ENCODE measurements at regions not wholly inside any gene's neighbourhood (a gene's known extent, or its start where the extent isn't known, plus 50 kb on each side); places are given as distances from the start of the nearest gene placed in this dataset.

DNA sequence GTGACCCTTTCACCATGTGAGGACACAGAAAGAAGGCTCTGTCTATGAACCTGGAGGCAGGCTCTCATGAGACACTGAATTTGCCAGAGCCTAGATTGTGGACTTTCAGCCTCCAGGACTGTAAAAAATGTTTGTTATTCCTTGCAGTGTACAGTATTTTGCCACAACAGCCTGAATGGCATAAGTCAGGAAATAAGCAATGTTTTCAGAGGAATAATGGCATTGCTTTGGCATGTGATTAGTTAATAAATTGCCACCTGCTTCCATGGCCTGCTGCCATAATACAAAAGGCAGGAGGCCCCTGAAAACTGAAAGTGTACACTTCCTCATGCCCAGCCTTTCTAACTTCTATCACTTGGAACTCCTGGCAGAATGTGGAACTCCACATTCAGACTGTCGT, 408.1 kb downstream of the GADD45G start:
- no peak for DNase-seq

DNA sequence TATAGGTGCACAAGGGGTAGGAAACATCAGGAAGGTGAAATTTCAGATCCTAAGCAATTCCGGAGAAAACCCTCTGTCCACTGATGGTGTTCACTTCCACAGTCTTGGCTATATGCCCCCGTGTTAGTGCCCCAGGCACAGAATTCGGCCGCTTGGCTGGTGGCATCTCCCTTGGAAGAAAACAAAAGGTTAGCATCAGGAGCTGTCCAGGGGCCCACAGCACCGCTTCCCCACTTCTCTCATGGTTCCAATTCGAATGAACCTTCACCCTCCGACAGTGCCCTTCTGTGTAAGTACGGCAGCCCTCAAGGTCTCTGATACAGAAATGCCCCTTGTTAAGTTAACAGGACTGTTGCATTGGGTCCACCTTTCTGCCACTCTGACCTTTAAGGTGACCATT, 409.0 kb downstream of the GADD45G start:
- DNase-seq: no peak

DNA sequence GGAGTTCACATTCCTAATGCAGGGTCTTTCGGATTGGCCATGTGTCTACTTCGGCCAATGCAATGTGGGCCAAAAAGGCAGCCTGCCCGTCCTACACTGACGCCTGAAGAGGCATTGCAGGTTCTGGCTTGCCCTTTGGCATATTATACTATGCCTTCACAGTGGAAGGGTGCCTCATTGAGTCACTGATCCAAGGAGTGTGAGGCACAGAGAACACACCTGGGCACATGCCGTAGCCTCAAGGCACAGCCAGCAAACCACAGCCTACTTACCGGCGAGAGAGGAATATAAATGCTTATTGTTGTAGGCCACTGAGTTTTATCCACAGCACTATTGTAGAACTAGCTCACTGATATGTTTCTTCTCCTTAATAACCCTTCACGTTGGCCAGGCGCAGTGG, 409.6 kb downstream of the GADD45G start:
- DNase-seq: no peak

DNA sequence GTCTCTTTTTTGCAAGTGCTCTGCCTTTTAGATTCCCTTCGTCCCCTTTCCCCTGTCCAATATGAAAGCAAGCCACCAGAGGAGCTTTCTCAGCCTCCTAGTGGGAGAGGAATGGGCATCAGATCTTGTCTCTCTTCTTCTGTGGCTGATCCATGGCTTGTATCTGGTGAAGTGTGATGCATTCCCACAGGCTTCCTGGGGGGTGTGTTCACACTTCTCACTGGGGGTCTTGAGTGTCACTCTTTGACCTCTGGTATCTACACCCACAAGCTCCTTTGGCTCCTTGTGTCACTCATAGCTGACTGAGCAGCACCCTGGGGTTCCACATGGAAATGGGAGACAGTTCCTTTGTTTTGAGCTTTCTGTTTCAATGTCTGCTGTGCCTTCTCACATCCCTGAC, 411.5 kb downstream of the GADD45G start:
- DNase-seq: no peak

DNA sequence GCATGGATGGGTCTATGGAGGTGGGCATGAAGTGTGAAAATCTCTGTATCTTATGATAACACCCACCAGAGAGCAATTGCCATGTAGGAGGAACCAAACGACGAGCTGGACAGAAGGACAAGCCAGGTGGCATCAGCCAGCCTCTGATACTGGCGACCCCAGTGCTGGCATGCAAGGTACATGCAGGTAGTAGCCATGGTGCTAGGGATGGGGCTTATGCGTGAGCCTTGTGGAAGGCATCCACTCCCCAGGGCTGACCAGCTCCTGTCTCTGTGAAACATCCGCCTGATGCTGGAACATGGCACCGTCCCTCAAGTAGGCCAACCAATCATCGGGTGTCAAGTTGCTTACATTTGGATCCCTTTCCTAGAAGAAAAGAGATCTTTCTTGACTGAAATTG, 412.9 kb downstream of the GADD45G start:
- DNase-seq: no peak

DNA sequence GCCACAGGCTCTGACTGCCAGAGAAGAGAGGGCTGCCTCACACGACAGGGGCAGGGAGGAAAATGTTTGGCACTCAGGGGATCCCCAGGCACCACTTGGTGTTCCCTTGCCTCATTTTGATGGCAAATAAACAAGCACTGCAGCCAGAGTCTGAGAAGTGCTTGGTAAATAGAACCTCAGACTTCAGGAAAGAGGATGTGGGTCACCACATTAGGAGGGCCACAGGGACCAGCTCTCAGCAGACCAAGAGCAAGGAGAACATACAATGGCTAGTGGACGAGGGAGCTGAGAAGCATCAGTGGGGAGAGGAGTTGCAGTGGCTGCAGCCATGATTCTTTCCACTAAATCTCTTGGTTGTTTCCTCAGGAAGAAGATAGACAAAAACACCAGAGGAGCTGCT, 413.9 kb downstream of the GADD45G start:
- DNase-seq: no peak

DNA sequence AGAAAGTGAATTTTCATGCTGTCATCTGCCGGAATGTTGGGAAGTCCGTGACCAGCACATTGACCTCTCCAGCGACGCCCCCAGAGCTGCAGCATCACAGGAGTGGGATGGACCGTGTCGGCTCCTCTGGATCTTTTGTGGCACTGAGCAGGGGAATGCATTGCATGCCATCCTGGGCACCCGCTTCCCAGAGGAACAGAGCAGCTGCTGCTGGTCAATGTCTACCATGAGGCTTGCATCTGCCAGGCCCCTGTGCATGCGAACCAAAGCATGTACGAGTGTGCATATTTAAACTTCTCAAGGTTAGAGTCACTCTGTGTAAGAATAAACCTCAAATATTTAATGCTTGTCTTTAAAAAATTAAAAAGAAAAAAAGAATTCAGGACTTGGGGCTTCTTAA, 414.8 kb downstream of the GADD45G start:
- no peak for DNase-seq

DNA sequence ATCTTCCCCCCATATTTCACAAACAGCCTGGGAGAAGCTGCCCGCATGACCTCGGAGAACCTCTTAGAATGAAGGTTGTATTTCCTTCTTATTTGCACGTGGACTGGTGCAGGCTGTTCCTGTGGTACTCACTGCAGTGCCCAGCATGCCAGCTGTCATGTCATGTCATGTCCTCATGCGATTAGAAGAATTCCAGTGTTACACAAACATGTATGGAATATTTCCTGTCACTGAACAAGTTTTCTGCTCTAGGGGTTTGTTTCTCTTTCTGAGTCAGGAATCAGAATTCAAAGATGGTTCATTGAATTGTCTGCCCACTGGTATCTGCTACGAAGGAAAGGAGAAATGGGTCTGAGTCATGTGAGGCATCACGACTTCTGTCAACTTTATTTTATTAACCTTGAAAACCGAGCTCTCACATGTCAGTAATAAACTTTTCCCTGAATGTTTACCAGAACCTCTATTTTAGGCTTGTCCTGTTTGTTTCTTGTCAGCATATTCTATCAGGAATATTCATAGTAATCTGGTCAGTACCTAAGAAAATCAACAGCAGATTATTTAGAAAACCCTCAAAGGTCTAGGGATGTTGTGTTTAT, 415.6 kb downstream of the GADD45G start:
- no peak for DNase-seq

DNA sequence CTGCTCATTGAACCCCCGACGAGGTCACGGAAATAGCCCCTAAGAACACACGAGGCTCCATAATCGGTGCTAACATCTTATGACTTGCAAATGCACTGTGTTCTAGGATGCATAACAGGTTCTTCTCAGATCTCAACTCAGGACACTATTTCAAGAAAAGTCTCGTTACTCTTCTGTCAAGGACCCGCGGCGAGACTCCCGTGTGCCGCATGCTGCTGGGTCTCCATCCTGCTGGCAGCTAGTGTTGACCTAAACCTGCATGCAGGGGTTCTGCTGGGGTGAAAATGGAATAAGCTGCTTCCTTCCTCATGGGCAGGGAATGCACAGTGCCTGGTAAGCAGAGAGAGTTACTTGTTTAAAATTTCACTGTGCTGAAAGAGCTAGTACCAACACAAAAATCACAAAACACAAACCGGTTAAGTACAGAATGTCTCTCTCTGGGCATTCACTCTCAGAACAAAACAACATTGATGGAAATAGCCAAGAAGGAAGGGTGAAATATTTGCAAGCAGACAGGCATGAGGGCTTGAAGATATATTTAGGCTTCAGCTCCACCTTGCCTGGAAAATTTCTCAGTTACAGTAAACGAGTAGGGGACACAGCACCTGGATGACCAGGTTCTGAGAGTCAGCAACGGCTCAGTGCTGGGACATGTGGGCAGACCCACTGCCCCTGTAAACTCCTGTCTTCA, 416.5 kb downstream of the GADD45G start:
- DNase-seq: no peak

DNA sequence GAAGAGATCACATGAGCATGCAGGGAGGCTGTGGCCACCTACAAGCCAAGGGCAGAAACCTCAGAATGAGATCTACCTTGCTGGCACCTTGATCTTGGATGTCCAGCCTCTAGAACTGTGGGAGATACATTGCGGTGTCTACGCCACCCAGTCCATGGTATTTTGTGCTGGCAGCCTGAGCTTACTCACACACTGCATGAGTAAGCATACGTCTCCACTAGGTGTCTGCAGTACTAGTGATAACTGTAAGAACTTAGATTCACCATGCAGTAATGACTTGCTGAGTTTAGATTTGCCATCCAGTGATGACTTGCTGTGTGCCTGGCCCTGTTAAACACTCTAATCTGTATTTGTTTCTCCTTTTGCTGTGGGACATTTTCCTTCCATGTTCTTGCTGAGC, 417.7 kb downstream of the GADD45G start:
- DNase-seq: no peak

DNA sequence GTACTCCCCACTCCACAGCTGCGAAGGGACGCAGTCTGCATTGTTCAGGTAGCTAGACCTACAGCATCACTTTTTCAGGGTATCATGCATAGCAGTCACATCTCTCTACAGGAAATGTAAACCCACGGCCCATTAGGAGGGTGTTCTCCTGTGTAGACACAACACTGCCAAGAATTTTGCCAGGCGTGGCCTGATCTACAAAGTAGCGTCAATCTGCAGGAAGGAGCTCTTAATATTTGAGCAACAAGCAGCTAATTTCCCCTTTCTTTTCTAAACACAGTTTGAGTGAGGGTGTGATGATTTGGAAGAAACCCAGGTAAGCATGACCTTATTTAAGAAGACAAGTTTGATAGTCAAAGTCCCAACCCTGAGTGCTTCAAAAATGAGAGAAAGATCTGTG, 419.0 kb downstream of the GADD45G start:
- DNase-seq: no peak

DNA sequence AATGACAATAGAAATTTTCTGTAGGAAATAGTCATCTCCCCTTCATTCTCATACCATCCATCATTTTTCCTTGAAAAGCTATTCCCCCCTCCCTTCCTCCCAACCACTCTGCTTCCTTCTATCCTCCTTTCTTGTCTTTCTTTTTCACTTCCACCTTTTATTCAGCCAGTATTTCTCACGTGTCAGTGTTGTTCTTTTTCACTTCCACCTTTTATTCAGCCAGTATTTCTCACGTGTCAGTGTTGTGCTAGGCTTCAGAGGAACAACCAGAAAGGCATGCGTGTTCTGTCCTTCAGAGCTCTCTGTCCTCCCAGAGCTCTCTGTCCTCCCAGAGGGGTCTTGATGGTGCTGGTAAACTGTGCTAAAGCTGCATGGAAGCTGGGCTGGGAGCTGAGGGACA, 419.6 kb downstream of the GADD45G start:
- no peak for DNase-seq

DNA sequence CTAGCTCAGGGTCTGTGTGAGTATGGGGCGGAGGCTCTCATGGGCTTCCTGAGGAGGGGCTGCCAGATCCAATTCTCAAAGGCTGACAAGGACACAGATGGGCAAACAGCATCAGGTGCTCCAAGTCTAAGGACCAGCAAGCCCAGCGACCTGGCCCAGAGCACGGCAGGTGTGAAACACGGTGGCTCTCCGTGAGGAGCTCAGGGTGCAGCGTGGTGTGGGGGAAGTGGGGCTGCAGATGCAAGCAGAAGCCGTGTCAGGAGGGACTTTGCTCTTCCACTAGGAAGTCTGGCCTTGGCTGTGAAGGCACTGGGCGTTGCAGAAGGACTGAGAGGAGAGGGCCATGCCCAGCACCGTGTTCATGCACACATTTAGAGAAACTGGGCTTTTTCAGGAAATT, 420.0 kb downstream of the GADD45G start:
- DNase-seq: no peak

DNA sequence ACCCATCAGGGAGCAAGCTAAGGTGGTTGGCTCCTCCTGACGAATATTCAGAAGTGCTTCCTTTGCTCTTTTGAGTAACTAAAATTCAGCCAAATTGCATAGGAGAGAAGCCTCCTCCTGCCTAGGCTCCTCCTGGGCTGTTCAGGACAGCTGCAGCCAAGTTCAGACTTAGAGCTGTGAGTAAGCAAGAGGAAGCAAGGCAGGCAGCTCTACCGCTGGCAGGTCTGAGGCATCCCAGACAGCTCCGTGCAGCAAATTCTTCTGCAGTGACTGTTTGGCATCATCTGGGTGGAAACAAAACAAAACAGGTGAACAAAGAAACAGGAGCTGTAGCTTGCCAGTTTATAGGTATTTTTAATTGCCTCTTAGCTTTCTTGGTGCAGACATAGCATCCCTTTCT, 421.0 kb downstream of the GADD45G start:
- DNase-seq: no peak

DNA sequence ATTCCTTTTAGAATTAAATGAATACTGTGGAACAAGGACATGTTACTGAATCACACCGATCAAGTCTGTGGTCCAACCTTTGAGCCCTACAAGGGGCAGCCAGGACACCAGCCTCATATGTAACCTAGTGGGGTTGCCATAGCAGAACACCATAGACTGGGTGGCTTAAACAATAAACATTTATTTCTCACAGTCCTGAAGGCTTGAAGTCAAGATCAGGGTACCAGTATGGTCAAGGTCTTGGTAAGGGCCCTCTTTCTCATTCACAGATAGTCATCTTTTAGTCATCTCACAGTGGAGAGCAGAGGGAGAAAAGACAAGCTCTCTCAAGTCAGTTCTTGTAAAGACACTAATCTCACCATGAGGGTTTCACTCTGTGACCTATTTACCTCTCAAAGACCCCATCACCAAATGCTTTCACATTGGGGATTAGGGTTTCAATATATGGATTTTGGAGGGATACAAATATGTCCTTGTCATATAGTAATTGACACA, 422.5 kb downstream of the GADD45G start:
- DNase-seq: no peak

DNA sequence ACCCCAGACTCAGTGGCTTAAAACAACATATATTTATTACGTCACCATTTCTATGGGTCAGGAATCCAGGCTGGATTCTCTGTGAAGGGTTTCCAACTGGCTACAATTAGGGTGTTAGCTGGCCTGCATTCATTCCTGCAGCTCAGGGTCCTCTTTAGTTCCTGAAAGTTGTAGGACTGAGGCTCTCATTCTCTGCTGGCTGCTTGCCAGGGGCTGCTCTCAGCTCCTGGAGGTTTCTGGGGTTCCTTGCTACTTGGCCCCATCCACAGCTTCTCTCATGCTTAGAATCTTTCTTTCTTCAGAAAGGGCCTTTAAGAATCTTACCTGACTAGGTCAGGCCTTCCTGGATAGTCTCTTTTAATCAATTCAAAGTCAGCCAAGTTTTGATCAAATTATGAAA, 424.6 kb downstream of the GADD45G start:
- no peak for DNase-seq

DNA sequence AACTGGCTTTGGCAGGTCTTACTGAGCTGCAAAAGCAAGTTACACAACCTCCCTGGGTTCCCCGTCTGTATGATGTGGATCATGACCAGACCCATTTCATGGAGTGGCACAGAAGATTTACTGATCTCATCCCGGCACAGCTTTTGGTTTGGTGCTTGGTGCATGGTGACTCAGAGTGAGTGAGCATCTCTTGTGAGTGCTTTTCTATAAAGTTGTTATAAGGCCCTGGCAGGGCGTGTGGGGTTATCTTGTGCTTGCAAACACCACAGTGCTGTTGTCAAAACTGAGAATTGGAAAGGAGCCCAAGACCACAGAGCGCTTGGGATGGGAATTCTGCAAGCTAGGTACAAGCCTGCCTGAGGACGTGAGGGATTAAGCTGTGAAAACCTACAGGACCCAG, 425.2 kb downstream of the GADD45G start:
- DNase-seq: no peak

DNA sequence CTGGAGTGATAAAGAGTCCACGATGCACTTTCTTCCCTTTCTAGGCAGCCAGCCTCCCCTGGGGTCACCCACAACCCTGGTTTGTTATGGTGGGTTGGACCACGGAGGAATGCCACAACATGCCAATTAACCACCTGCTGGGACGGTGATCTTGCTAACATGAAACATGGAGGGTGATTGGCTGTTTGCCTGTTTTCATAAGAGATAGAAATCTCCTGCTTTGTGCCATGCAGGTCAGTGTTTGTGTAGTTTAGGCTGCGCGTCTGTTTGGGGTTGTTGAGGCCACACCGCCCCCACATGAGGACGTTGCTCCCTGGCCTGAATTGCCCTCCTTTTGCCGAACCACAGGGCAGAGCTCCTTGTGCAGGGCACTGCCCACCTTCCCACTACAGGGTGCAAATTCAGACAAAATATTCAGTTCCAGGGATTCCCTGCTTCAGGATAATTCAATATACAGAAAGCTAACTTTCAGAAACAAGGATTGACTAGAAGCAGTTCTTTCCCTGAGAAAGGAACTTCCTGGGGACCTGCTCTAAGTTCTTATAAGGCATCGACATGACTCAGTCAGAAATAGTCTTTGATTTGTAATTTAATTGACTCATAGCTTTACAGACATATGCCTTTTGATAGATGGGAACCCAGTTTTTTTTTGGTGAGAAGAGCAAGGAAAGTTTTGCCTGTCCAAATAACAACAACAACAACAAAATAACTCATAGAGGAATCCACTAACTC, 427.6 kb downstream of the GADD45G start:
- DNase-seq: no peak

DNA sequence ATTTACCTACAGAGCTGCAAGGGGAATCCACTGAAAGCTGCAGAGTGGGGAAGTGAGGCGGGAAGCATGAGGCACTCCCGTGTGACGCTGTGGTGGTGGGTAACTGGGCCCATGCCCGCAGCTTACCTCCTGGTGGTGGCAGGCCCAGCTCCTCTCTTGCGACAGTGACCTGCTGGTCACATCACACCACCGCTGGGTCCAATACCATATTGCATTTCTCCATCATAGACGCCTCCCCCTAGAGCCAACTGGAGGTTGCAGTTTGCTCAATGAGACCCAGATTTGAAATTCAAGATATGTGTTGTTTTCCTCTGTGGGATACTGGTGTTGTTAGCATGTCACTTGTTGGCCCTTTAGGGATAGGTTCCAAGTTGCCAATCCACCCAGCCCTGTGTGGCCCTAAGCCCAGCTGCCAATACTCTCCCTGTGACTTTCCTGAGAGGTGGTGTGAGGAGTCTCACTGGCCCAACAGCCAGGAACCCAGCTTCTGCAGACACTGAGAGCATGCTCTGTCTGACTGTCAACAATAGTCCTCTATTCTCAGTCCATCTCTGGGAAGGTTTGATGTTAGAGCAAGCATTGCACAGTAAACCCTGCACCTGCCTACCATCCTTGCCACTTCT, 428.3 kb downstream of the GADD45G start:
- no peak for DNase-seq

DNA sequence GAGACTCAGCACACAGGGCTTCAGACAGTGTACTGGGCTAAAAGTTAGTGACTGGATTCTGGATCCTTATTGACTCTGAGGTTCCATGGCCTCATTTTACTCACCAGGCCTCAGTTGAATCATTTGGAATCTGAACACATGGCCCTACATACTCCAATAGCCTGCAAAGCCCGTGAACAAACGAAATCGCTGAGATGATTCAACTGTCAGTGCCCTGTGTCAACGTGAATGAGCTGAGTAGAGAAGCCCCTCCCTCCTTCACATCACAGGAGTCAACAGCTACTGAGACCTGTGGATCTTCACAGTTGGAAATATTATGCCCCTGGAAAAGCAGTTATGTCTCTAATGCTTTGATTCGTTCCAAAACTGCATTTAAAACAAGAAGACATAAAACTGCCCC, 429.3 kb downstream of the GADD45G start:
- DNase-seq: no peak

DNA sequence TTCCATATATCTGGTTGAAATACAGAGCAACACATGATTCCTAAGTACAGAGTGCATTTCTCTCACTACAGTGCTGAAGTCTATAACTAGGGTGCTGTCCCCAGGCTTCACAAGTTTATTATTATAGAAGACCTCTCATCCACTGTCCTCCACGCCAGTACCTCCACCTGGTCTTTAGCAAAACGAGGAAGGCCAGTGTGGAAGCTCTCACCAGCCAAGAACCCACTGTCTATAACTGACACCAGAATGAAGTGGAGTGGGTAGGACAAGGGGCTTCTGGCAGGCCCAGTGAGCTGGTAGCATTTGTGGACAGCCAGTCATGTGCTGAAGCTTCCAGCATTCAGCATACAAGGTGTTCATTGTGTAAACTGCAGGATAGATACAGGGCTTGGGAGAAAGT, 430.7 kb downstream of the GADD45G start:
- no peak for DNase-seq

DNA sequence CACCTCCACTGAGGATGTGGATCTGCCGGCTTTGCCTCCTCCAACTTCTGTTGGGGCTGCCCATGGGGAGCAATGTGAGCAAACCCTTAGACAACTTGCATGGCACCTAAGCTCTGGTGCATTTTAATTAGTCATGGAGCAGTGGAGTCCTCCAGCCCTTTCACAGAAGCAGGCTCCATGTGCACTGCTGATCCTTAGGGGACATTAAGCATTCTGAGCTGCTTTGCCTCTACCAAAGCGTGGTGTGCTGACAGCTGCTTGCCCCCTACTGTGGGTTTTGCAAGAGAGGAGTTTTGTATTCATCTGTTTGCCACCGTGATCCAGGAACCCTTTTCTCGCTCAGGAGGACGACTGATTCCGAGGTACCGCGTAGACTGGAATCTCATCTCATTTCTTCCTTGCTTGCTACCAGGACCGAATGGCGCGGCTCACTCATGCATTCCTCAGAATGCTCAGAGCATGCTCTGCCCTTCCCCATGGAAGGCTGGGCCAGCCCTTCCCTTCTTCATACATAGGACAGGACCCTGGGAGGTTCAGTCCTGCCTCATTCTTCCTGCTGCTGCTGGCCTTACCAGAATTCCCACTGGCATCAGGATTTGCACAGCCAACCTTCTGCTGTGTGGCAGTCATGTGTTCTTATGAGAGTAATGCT, 432.5 kb downstream of the GADD45G start:
- DNase-seq: no peak

DNA sequence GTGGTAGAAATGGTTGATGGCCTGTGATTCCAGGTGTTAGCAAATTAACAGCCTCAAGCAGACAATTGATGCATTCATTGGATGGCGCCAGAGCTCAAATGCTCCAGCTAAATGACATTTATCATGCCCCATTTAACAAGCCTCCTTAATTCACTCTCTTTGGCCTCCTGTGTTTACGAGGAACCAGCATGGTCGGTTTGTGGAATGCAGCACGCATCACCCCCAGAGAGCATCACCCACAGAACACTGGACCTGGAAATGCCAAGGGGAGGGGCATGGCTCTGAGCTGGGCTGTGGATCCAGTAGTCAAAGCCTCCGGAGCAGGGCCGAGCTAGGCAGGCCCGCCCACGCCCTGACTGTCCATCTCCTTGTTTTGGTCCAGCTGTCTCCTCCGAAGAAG, 434.0 kb downstream of the GADD45G start:
- DNase-seq: no peak
